ENCODE measurements at regions not wholly inside any gene's neighbourhood (a gene's known extent, or its start where the extent isn't known, plus 50 kb on each side); places are given as distances from the start of the nearest gene placed in this dataset.

GRCh38 chr5:121793791-121794190 lies 57.9 kb upstream of the FTMT start:
- Histone ChIP-seq H3K27ac (no peak overlapping the region), H3K4me1 (no peaks in the 10 kb centered on the region), H3K27me3 (no peaks in the 10 kb centered on the region), H3K9me3 (peaks cover 0 to 11% (median 2%) of the 10 kb centered on the region in 4 donors), H3K36me3 (no peaks in the 10 kb centered on the region), H3K4me3 (no peak overlapping the region)
- DNase-seq: no peak
- no peak for TF ChIP-seq POLR2AphosphoS5 (IDR thresholded peaks at IDR 0.05)
- no peak for TF ChIP-seq EP300 (IDR thresholded peaks at IDR 0.05)
- no peak for TF ChIP-seq CTCF (IDR thresholded peaks at IDR 0.05)
- TF ChIP-seq POLR2A (IDR thresholded peaks at IDR 0.05): no peak
- intact Hi-C loops (cut with DNase I; ENCODE audit: low total_unique reads): no loop called here

GRCh38 chr5:121795511-121795910 lies 56.2 kb upstream of the FTMT start:
- Histone ChIP-seq H3K4me1 (no peaks in the 10 kb centered on the region), H3K27ac (no peak overlapping the region), H3K4me3 (no peak overlapping the region), H3K27me3 (no peaks in the 10 kb centered on the region), H3K36me3 (no peaks in the 10 kb centered on the region), H3K9me3 (peaks cover 0 to 2% (median 0%) of the 10 kb centered on the region in 4 donors)
- no peak for TF ChIP-seq POLR2AphosphoS5 (IDR thresholded peaks at IDR 0.05)
- intact Hi-C loops (cut with DNase I; ENCODE audit: low total_unique reads): no loop called here
- 44 to 57% (median 48%) methylated on average over 2 of the region's 2 CpGs for WGBS, 5 donors
- DNase-seq: no peak

- H3K4me3 ChIP-seq: no peak overlapping the region
- H3K9me3 ChIP-seq: no peaks in the 10 kb centered on the region
- H3K27ac ChIP-seq: no peak overlapping the region
- H3K36me3 ChIP-seq: no peaks in the 10 kb centered on the region
- WGBS, 5 donors: 59 to 68% (median 62%) methylated on average over 9 of the region's 9 CpGs
- no peaks in the 10 kb centered on the region for H3K4me1 ChIP-seq
- peak in 1 of 2 donors; percentile 2 for DNase-seq
- TF ChIP-seq CTCF (IDR thresholded peaks at IDR 0.05): no peak
- TF ChIP-seq POLR2A (IDR thresholded peaks at IDR 0.05): no peak
- no peak for TF ChIP-seq EP300 (IDR thresholded peaks at IDR 0.05)
- no peak for TF ChIP-seq POLR2AphosphoS5 (IDR thresholded peaks at IDR 0.05)
- intact Hi-C loops (cut with DNase I; ENCODE audit: low total_unique reads): no loop called here
- no peaks in the 10 kb centered on the region for H3K27me3 ChIP-seq
Measured at GRCh38 chr5:121797681-121798518, 53.8 kb upstream of the FTMT start.

Small RNAs in the stretch of these regions (small RNA-seq; reads per million reads assigned to genes)
- gene AC010350.1: 0 reads per million in 4 donors
